ENCODE measurements at regions not wholly inside any gene's neighbourhood (a gene's known extent, or its start where the extent isn't known, plus 50 kb on each side); places are given as distances from the start of the nearest gene placed in this dataset.

DNA sequence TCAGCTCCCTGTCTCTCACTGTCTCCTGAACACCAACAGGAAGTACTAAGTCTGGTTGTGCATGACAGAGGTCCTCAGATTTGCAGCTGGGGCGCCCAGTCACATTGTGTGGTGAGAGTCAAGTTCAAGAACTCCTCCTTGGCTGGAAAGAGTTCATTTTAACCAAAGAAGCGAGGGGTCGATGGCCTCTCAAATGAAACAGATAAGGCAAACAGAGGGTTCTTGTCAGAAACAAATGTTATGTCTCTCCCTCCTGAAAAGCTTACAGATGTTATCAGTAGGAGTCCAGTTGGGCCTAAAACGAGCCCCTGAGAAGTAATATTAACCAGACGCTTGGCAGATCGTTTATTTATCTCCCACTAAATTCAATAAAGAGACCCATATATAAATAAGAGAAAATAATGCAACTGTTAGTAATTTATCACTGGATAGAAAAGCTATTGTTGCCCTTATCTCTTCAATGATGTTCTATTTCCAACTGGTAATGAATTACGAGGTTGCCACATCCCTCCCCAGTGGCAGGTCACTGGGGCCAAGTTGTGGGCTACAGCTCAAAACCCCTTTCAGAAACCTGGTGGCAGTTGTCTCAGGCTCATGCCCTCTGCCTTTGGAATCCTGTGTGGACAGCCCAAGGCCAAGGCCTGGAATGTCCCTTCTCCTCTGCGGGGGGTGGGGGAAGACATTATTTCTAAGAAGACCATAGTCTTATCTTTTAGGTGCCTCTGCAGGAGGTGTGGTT, 307.5 kb upstream of the DYNLRB2 start:
- Histone ChIP-seq H3K4me1 (no peaks in the 10 kb centered on the region), H3K27ac (no peak overlapping the region), H3K27me3 (no peaks in the 10 kb centered on the region), H3K36me3 (no peaks in the 10 kb centered on the region), H3K9me3 (no peaks in the 10 kb centered on the region), H3K4me3 (no peak overlapping the region)
- DNase-seq (no peak), ATAC-seq (peak in 2 of 4 donors; percentile 29 to 33)
- WGBS (ENCODE audit: insufficient coverage, low coverage, low lambda C conversion rate, missing lambda C conversion rate), result 53% methylated on average over 7 of the region's 8 CpGs
- intact Hi-C loops (cut with DNase I), result no loop called here
- TF ChIP-seq, protein P1, sequence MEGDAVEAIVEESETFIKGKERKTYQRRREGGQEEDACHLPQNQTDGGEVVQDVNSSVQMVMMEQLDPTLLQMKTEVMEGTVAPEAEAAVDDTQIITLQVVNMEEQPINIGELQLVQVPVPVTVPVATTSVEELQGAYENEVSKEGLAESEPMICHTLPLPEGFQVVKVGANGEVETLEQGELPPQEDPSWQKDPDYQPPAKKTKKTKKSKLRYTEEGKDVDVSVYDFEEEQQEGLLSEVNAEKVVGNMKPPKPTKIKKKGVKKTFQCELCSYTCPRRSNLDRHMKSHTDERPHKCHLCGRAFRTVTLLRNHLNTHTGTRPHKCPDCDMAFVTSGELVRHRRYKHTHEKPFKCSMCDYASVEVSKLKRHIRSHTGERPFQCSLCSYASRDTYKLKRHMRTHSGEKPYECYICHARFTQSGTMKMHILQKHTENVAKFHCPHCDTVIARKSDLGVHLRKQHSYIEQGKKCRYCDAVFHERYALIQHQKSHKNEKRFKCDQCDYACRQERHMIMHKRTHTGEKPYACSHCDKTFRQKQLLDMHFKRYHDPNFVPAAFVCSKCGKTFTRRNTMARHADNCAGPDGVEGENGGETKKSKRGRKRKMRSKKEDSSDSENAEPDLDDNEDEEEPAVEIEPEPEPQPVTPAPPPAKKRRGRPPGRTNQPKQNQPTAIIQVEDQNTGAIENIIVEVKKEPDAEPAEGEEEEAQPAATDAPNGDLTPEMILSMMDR (IDR thresholded peaks at IDR 0.05), result no peak
- TF ChIP-seq POLR2A (IDR thresholded peaks at IDR 0.05), result no peak

DNA sequence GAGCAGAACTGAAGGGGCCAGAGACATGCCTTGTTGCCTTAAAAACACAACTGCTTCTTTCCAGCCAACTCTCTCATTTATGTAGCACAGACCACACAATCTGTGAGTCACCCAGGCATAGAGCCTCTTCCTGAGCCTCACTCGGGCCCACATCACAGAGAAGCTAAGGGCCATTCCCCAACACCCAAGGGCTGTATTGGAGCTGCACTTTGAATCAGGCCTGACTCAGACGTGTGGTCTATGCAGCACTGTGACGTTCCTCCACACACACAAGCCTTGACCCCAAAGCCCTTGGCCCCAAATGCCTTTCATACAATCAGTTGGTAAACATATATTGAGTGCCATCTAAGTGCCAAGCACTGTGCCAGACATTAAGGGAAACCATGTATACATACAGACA, 308.9 kb upstream of the DYNLRB2 start:
- Histone ChIP-seq H3K4me1 (no peaks in the 10 kb centered on the region), H3K36me3 (no peaks in the 10 kb centered on the region), H3K27ac (no peak overlapping the region), H3K9me3 (no peaks in the 10 kb centered on the region), H3K27me3 (no peaks in the 10 kb centered on the region), H3K4me3 (no peak overlapping the region)
- WGBS (ENCODE audit: insufficient coverage, low coverage, low lambda C conversion rate, missing lambda C conversion rate), result 7% methylated on average over 3 of the region's 3 CpGs
- TF ChIP-seq, protein P1 (IDR thresholded peaks at IDR 0.05), result no peak
- TF ChIP-seq POLR2A (IDR thresholded peaks at IDR 0.05), result no peak
- intact Hi-C loops (cut with DNase I), result no loop called here
- DNase-seq (no peak), ATAC-seq (no peak)

DNA sequence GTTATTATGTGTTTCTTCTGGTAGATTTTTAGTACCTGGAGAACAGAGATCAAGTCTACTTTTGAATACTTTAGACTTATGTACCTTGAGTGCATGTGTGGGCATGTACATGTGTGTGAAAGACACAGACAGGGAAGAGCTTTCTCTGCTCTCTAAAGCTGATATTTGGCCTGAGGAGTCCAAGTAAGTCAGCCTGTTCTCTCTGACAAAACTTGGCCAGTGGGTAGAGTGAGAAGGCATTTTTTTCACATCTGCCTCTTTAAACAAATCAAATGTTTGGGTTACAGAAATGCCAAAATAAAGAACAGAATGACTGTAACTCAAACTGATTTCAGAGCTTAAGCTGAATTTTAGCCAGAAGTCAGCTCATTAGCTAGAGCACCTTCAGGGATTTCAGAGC, 309.7 kb upstream of the DYNLRB2 start:
- DNase-seq (no peak), ATAC-seq (no peak)
- Histone ChIP-seq H3K27me3 (no peaks in the 10 kb centered on the region), H3K4me3 (no peak overlapping the region), H3K36me3 (no peaks in the 10 kb centered on the region), H3K9me3 (peaks cover 0 to 4% (median 0%) of the 10 kb centered on the region in 4 donors), H3K27ac (no peak overlapping the region), H3K4me1 (no peaks in the 10 kb centered on the region)
- intact Hi-C loops (cut with DNase I), result no loop called here
- TF ChIP-seq POLR2A (IDR thresholded peaks at IDR 0.05), result no peak
- TF ChIP-seq, protein P1 (IDR thresholded peaks at IDR 0.05), result no peak

DNA sequence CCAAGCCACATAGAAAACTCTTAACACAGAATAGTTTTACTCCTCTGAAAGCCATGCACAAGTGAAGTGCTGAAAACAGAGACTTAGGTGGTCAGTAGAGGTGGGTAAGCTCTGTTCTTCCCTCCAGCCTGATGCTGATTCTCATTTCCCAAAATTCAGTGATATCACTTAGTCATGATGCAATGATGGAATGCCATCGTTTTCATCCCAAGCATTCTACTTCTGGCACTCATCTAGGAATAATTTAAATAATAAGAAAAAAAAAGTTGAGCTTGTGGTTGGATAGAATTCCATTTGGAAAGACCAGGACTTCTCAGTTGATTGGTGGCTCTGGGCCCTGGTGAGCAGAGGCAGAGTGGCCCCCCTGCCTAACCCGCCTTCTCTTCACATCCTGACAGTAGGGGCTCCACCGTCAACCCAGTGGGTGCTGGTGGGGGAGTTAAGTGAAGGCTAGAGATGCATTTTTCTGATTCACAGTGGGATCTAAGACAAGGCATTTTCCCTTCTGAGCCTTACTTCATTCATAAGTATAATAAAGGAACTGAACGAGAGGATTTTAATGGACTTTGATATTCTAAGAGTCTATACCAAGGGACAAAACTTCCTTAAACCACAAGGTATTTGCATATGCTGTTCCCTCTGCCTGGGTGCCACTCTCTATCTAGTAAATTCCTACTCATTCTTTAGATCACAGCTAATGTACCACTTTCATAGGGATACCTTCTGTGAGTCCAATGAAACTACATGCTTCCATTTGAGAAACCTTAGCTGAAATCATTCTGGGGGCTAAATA, 310.3 kb upstream of the DYNLRB2 start:
- TF ChIP-seq, protein P1 (IDR thresholded peaks at IDR 0.05), result no peak
- no peak for TF ChIP-seq POLR2A (IDR thresholded peaks at IDR 0.05)
- no peak overlapping the region for H3K4me3 ChIP-seq
- intact Hi-C loops (cut with DNase I), result no loop called here
- no peaks in the 10 kb centered on the region for H3K27me3 ChIP-seq
- DNase-seq, result no peak
- 57% methylated on average over 4 of the region's 4 CpGs for WGBS (ENCODE audit: insufficient coverage, low coverage, low lambda C conversion rate, missing lambda C conversion rate)
- ATAC-seq, result no peak
- no peaks in the 10 kb centered on the region for H3K36me3 ChIP-seq
- H3K4me1 ChIP-seq, result no peaks in the 10 kb centered on the region
- peaks cover 0 to 4% (median 0%) of the 10 kb centered on the region in 4 donors for H3K9me3 ChIP-seq
- no peak overlapping the region for H3K27ac ChIP-seq

Measured in right lobe of liver (tissue), 6 donors.